HG03045 (cell line): ENCODE measurements at regions not wholly inside any gene's neighbourhood (a gene's known extent, or its start where the extent isn't known, plus 50 kb on each side); places are given as distances from the start of the nearest gene placed in this dataset.

Experiments used
- ATAC-seq: cut with Tn5 transposase; IDR thresholded peaks from one replicate; pipeline ENCODE4 v1.9.1; 2021; ENCODE audit warnings: mild to moderate bottlenecking, moderate library complexity; ENCODE audit not compliant: unreplicated experiment

- ATAC-seq, result no peak
Observed at GRCh38 chr1:65486613-65487012, 66.1 kb downstream of the LEPR start.

GRCh38 chr1:65489481-65489880, 69.0 kb downstream of the LEPR start:
- no peak for ATAC-seq

GRCh38 chr1:65490231-65491009, 70.0 kb downstream of the LEPR start:
- ATAC-seq, result no peak

- no peak for ATAC-seq
Observed at GRCh38 chr1:65491472-65491871, 71.0 kb downstream of the LEPR start.

- ATAC-seq, result no peak
Observed at GRCh38 chr1:65493802-65494201, 73.3 kb downstream of the LEPR start.

GRCh38 chr1:65494671-65495070, 74.2 kb downstream of the LEPR start:
- ATAC-seq, result no peak

GRCh38 chr1:65495137-65495536, 74.7 kb downstream of the LEPR start:
- no peak for ATAC-seq

GRCh38 chr1:65497256-65497830, 76.9 kb downstream of the LEPR start:
- no peak for ATAC-seq

GRCh38 chr1:65503427-65503826, 83.0 kb downstream of the LEPR start:
- no peak for ATAC-seq

- ATAC-seq, result no peak
Observed at GRCh38 chr1:65504263-65504662, 83.8 kb downstream of the LEPR start.

- no peak for ATAC-seq
Observed at GRCh38 chr1:65505547-65506300, 85.3 kb downstream of the LEPR start.

GRCh38 chr1:65508051-65508450, 87.6 kb downstream of the LEPR start:
- ATAC-seq, result no peak

GRCh38 chr1:65509912-65510680, 89.6 kb downstream of the LEPR start:
- no peak for ATAC-seq

- ATAC-seq, result no peak
Observed at GRCh38 chr1:65510961-65511360, 90.5 kb downstream of the LEPR start.

- no peak for ATAC-seq
Observed at GRCh38 chr1:65512383-65512782, 91.9 kb downstream of the LEPR start.

- ATAC-seq, result no peak
Observed at GRCh38 chr1:65512967-65513780, 92.7 kb downstream of the LEPR start.

- ATAC-seq, result no peak
Observed at GRCh38 chr1:65514041-65514440, 93.6 kb downstream of the LEPR start.

- ATAC-seq, result no peak
Observed at GRCh38 chr1:65524931-65525265, 104.4 kb downstream of the LEPR start.

GRCh38 chr1:65525266-65526048, 105.0 kb downstream of the LEPR start:
- ATAC-seq, result no peak

- ATAC-seq, result no peak
Observed at GRCh38 chr1:65526049-65526556, 105.6 kb downstream of the LEPR start.
